ENCODE measurements at regions not wholly inside any gene's neighbourhood (a gene's known extent, or its start where the extent isn't known, plus 50 kb on each side); places are given as distances from the start of the nearest gene placed in this dataset.

GRCh38 chr3:118504906-118505305 lies 529.7 kb downstream of the IGSF11 start:
- TF ChIP-seq CTCF (IDR thresholded peaks at IDR 0.05 in 4 of 5, conservative IDR thresholded peaks at IDR 0.05 in 1 of 5) (no peak), POLR2A (IDR thresholded peaks at IDR 0.05) (no peak)

All from gastrocnemius medialis (tissue), 4 donors.